ENCODE measurements at regions not wholly inside any gene's neighbourhood (a gene's known extent, or its start where the extent isn't known, plus 50 kb on each side); places are given as distances from the start of the nearest gene placed in this dataset.

DNA sequence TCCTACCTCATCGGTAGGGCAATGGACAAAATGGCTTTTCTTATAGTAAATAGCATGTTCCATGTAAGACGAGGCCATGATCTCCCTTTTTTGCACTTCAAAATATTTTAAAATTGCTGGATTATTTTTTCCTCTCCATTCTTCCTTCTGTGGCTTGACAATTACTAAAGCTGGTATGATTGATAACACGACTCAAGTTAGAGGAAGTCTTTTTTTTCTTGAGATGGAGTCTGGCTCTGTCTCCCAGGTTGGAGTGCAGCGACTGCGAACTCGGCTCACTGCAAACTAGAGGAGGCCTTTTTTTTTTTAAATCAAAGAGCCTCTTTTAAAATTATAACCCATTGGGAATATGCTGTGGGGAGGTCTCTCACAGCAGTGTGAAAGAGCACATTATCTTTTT is 124.5 kb upstream of the TBL1XR1 start:
- H3K27ac ChIP-seq: no peak overlapping the region

DNA sequence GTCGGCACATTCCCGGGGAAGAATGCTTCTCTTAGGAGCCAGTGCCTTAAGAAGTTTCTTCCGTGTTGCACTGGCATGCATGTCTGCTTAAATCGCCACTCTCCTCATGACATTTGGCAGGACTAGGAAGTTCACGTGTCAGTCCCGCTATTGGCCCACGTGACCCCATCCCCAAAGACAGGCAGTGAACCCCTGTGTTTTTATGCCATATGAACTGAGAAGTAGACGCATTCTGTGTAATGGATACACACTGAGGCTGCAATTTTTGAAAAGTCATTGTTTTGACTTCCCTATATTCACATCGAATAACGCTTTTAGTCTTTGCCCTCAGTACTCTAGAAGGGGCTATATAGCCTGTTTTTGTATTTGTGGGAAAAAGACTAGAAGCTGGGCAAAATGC is 125.6 kb upstream of the TBL1XR1 start:
- intact Hi-C loops (cut with DNase I): no loop called here
- Histone ChIP-seq H3K4me1 (peaks cover 0 to 9% (median 9%) of the 10 kb centered on the region in 4 donors), H3K27ac (no peak overlapping the region), H3K9me3 (no peaks in the 10 kb centered on the region), H3K4me3 (no peak overlapping the region), H3K36me3 (no peaks in the 10 kb centered on the region), H3K27me3 (no peaks in the 10 kb centered on the region)
- DNase-seq: no peak
- TF ChIP-seq EP300 (IDR thresholded peaks at IDR 0.05) (no peak), POLR2A (IDR thresholded peaks at IDR 0.05) (no peak), POLR2AphosphoS5 (IDR thresholded peaks at IDR 0.05) (no peak)
- TF ChIP-seq, protein P1, sequence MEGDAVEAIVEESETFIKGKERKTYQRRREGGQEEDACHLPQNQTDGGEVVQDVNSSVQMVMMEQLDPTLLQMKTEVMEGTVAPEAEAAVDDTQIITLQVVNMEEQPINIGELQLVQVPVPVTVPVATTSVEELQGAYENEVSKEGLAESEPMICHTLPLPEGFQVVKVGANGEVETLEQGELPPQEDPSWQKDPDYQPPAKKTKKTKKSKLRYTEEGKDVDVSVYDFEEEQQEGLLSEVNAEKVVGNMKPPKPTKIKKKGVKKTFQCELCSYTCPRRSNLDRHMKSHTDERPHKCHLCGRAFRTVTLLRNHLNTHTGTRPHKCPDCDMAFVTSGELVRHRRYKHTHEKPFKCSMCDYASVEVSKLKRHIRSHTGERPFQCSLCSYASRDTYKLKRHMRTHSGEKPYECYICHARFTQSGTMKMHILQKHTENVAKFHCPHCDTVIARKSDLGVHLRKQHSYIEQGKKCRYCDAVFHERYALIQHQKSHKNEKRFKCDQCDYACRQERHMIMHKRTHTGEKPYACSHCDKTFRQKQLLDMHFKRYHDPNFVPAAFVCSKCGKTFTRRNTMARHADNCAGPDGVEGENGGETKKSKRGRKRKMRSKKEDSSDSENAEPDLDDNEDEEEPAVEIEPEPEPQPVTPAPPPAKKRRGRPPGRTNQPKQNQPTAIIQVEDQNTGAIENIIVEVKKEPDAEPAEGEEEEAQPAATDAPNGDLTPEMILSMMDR (IDR thresholded peaks at IDR 0.05): no peak
- 80 to 94% methylated on average over 10 of the region's 10 CpGs for WGBS, 2 donors

More for the DNA sequence above, 124.5 kb upstream of the TBL1XR1 start:
- 68 to 94% methylated on average over 6 of the region's 6 CpGs for WGBS, 2 donors
- TF ChIP-seq EP300 (IDR thresholded peaks at IDR 0.05): no peak
- TF ChIP-seq, protein P1 (IDR thresholded peaks at IDR 0.05): no peak
- no peak for TF ChIP-seq POLR2A (IDR thresholded peaks at IDR 0.05)
- no peak for TF ChIP-seq POLR2AphosphoS5 (IDR thresholded peaks at IDR 0.05)
- intact Hi-C loops (cut with DNase I): no loop called here
- Histone ChIP-seq H3K4me1 (peaks cover 0 to 9% (median 9%) of the 10 kb centered on the region in 4 donors), H3K27me3 (no peaks in the 10 kb centered on the region), H3K36me3 (no peaks in the 10 kb centered on the region), H3K9me3 (no peaks in the 10 kb centered on the region), H3K4me3 (no peak overlapping the region)
- no peak for DNase-seq

DNA sequence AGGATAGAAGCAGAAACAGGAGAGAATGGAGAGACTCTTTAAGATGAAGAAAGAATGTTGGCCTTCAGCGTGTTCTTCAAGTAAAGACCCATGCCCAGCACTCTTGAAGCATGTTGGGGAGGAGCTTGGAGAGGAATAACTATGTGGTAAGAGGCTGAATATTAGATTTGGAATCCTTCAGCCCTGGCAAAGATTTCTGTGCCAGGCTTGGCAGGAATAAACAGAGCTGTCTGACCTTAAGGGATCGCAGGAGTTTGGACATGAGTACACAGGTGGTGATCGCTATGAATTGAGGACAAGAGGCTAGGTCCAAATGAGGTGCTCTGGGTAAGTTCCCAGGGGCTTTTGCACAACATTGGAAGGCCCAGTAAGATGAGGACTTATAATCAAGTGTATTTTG is 132.6 kb upstream of the TBL1XR1 start:
- no peak for DNase-seq
- Histone ChIP-seq H3K27me3 (no peaks in the 10 kb centered on the region), H3K36me3 (no peaks in the 10 kb centered on the region), H3K9me3 (no peaks in the 10 kb centered on the region), H3K4me3 (no peak overlapping the region), H3K27ac (no peak overlapping the region), H3K4me1 (peaks cover 0 to 9% (median 0%) of the 10 kb centered on the region in 4 donors)
- intact Hi-C loops (cut with DNase I): no loop called here
- TF ChIP-seq EP300 (IDR thresholded peaks at IDR 0.05) (no peak), POLR2AphosphoS5 (IDR thresholded peaks at IDR 0.05) (no peak), POLR2A (IDR thresholded peaks at IDR 0.05) (no peak)
- TF ChIP-seq, protein P1 (IDR thresholded peaks at IDR 0.05): no peak
- WGBS, 2 donors: 95 to 98% methylated on average over 3 of the region's 3 CpGs

DNA sequence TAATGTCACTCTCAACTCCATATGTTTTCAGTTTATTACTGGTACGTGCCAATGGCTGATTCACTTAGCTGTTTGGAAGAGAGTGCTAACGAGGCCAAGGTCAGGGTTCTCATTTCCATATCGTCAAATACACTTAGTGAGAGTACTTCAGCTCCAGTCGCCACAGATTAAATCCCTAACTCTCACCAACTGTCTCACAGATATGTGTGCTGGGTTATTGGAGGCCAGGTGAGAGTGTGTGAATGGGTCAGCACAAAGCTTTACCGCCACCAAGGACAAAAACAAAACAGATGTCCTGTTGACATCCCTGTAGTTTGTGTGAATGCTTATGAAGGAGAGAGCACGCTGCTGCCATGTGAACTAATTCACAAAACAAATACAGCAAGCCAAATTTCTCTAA is 133.5 kb upstream of the TBL1XR1 start:
- DNase-seq: no peak

More for the DNA sequence above, 133.5 kb upstream of the TBL1XR1 start:
- no peaks in the 10 kb centered on the region for H3K9me3 ChIP-seq
- no peaks in the 10 kb centered on the region for H3K27me3 ChIP-seq
- no peak overlapping the region for H3K27ac ChIP-seq
- H3K36me3 ChIP-seq: no peaks in the 10 kb centered on the region
- TF ChIP-seq, protein P1 (IDR thresholded peaks at IDR 0.05): no peak
- TF ChIP-seq POLR2AphosphoS5 (IDR thresholded peaks at IDR 0.05) (no peak), POLR2A (IDR thresholded peaks at IDR 0.05) (no peak), EP300 (IDR thresholded peaks at IDR 0.05) (no peak)
- intact Hi-C loops (cut with DNase I): no loop called here
- peaks cover 0 to 9% (median 4%) of the 10 kb centered on the region in 4 donors for H3K4me1 ChIP-seq
- WGBS, 2 donors: 87 to 89% methylated on average over 6 of the region's 6 CpGs
- H3K4me3 ChIP-seq: no peak overlapping the region
